ENCODE measurements at regions not wholly inside any gene's neighbourhood (a gene's known extent, or its start where the extent isn't known, plus 50 kb on each side); places are given as distances from the start of the nearest gene placed in this dataset.

DNA sequence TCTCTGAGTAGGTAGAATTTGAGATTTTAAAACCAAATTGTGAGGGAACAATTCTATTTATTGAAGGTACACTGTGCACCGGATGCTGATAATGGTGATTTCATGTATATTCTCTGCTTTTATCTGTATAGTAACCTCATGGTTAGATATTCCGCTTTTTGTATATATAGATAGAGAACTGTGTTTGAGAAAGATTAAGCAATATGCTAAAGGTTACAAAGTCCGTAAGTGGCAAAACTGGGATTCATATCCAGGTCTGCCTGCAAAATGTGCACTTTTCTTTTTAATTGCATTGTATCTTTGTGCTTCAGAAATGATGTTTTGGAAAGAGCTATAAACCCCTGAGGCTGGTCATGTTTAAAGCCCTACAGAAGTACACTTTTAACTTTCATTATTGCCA is 635.4 kb upstream of the NECTIN3 start:
- TF ChIP-seq, protein P1, sequence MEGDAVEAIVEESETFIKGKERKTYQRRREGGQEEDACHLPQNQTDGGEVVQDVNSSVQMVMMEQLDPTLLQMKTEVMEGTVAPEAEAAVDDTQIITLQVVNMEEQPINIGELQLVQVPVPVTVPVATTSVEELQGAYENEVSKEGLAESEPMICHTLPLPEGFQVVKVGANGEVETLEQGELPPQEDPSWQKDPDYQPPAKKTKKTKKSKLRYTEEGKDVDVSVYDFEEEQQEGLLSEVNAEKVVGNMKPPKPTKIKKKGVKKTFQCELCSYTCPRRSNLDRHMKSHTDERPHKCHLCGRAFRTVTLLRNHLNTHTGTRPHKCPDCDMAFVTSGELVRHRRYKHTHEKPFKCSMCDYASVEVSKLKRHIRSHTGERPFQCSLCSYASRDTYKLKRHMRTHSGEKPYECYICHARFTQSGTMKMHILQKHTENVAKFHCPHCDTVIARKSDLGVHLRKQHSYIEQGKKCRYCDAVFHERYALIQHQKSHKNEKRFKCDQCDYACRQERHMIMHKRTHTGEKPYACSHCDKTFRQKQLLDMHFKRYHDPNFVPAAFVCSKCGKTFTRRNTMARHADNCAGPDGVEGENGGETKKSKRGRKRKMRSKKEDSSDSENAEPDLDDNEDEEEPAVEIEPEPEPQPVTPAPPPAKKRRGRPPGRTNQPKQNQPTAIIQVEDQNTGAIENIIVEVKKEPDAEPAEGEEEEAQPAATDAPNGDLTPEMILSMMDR (IDR thresholded peaks at IDR 0.05; ENCODE audit: low read depth, low read length, missing input control), result no peak
- TF ChIP-seq HNF4G (IDR thresholded peaks at IDR 0.05) (peak; percentile 55), MAX (IDR thresholded peaks at IDR 0.05) (no peak), FOXA1 (IDR thresholded peaks at IDR 0.05) (no peak), JUND (IDR thresholded peaks at IDR 0.05) (no peak)
